ENCODE measurements at regions not wholly inside any gene's neighbourhood (a gene's known extent, or its start where the extent isn't known, plus 50 kb on each side); places are given as distances from the start of the nearest gene placed in this dataset.

DNA sequence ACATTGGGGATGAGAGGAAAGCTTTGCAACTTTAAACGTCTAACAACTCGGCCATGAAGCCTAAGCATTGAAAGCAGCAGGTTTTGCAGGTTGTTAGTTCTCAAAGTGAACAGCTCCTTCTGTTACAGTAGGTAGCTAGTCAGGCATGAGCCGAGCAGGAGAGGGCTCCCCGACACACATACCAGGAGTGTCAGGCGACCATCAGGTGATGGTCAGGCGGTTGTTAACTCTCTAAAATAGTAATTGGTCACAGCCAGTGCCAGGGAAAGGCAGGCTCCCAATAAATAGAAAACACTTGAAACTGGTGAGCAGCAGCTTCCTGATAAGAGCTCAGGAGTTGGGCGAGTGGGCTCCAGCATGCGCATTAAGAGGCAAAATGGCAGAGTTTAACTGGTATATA lies 53.5 kb upstream of the DAPL1 start:
- no peak overlapping the region for H3K27ac Mint-ChIP-seq (ENCODE audit: unreplicated experiment)
- H3K9me3 Mint-ChIP-seq (ENCODE audit: unreplicated experiment) = no peaks in the 10 kb centered on the region
- H3K36me3 ChIP-seq (ENCODE audit: insufficient read depth, low read length) = no peaks in the 10 kb centered on the region
- H3K79me2 ChIP-seq (ENCODE audit: insufficient read depth, low read length) = no peaks in the 10 kb centered on the region
- peaks cover 26% of the 10 kb centered on the region for H3K27me3 Mint-ChIP-seq (ENCODE audit: low read depth, unreplicated experiment)
- FAIRE-seq = no peak
- H3K4me3 ChIP-seq (ENCODE audit: insufficient read depth, low read depth, low read length) = no peak overlapping the region
- H3K4me1 ChIP-seq (ENCODE audit: insufficient read depth, low read length) = peaks cover 7% of the 10 kb centered on the region
- no peaks in the 10 kb centered on the region for H3K36me3 Mint-ChIP-seq (ENCODE audit: low read depth, unreplicated experiment)
- DNase-seq (ENCODE audit: low read depth) = no peak
- TF ChIP-seq, protein P1, sequence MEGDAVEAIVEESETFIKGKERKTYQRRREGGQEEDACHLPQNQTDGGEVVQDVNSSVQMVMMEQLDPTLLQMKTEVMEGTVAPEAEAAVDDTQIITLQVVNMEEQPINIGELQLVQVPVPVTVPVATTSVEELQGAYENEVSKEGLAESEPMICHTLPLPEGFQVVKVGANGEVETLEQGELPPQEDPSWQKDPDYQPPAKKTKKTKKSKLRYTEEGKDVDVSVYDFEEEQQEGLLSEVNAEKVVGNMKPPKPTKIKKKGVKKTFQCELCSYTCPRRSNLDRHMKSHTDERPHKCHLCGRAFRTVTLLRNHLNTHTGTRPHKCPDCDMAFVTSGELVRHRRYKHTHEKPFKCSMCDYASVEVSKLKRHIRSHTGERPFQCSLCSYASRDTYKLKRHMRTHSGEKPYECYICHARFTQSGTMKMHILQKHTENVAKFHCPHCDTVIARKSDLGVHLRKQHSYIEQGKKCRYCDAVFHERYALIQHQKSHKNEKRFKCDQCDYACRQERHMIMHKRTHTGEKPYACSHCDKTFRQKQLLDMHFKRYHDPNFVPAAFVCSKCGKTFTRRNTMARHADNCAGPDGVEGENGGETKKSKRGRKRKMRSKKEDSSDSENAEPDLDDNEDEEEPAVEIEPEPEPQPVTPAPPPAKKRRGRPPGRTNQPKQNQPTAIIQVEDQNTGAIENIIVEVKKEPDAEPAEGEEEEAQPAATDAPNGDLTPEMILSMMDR (IDR thresholded peaks at IDR 0.05; ENCODE audit: insufficient read depth, low read depth, low read length) = no peak
- no peak for TF ChIP-seq EZH2 (IDR thresholded peaks at IDR 0.05; ENCODE audit: insufficient read depth, low read length)
- H3K9me3 ChIP-seq (ENCODE audit: insufficient read depth, low read depth, low read length) = no peaks in the 10 kb centered on the region
- no peak overlapping the region for H2AFZ ChIP-seq (ENCODE audit: low read depth, low read length)
- no peaks in the 10 kb centered on the region for H3K27me3 ChIP-seq (ENCODE audit: insufficient read depth, low read length)
- no peak overlapping the region for H3K9ac ChIP-seq (ENCODE audit: low read length)
- H4K20me1 ChIP-seq (ENCODE audit: insufficient read depth, low read length) = no peaks in the 10 kb centered on the region
- H3K4me1 Mint-ChIP-seq (ENCODE audit: low read depth, unreplicated experiment) = peaks cover 13% of the 10 kb centered on the region
- H3K27ac ChIP-seq (ENCODE audit: low read depth, low read length) = no peak overlapping the region
- no peak overlapping the region for H3K4me2 ChIP-seq (ENCODE audit: low read length)
- H3K4me3 Mint-ChIP-seq (ENCODE audit: unreplicated experiment) = no peak overlapping the region

DNA sequence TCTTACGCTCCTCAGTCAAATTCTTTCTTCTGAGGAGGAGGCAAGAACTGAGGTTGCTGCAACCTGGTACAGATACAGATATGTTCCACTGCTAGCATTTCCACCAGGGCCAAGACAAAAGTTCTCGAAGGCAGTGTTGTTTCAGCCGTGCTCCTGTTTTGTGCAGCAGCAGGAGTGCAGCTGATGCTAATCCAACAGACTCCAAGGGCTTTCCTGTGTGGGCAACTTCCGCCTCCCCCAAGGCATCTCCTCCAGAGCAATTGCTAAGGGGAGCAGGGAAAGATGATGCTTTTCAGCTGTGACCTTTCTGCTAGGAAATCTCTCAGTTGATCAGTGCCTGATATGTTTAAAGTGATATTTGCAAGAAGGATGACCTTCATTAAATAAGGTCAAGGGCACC lies 52.6 kb upstream of the DAPL1 start:
- no peak overlapping the region for H3K9ac ChIP-seq (ENCODE audit: low read length)
- H3K9me3 ChIP-seq (ENCODE audit: insufficient read depth, low read depth, low read length) = no peaks in the 10 kb centered on the region
- no peak overlapping the region for H3K4me3 Mint-ChIP-seq (ENCODE audit: unreplicated experiment)
- H3K9me3 Mint-ChIP-seq (ENCODE audit: unreplicated experiment) = no peaks in the 10 kb centered on the region
- H3K27ac Mint-ChIP-seq (ENCODE audit: unreplicated experiment) = no peak overlapping the region
- peaks cover 29% of the 10 kb centered on the region for H3K27me3 Mint-ChIP-seq (ENCODE audit: low read depth, unreplicated experiment)
- H3K27me3 ChIP-seq (ENCODE audit: insufficient read depth, low read length) = peaks cover 1% of the 10 kb centered on the region
- H3K4me3 ChIP-seq (ENCODE audit: insufficient read depth, low read depth, low read length) = no peak overlapping the region
- no peak overlapping the region for H3K4me2 ChIP-seq (ENCODE audit: low read length)
- TF ChIP-seq, protein P1 (IDR thresholded peaks at IDR 0.05; ENCODE audit: insufficient read depth, low read depth, low read length) = no peak
- TF ChIP-seq EZH2 (IDR thresholded peaks at IDR 0.05; ENCODE audit: insufficient read depth, low read length) = no peak
- H3K27ac ChIP-seq (ENCODE audit: low read depth, low read length) = no peak overlapping the region
- no peaks in the 10 kb centered on the region for H3K36me3 Mint-ChIP-seq (ENCODE audit: low read depth, unreplicated experiment)
- H3K36me3 ChIP-seq (ENCODE audit: insufficient read depth, low read length) = no peaks in the 10 kb centered on the region
- DNase-seq (ENCODE audit: low read depth) (no peak), FAIRE-seq (no peak)
- H3K79me2 ChIP-seq (ENCODE audit: insufficient read depth, low read length) = no peaks in the 10 kb centered on the region
- H4K20me1 ChIP-seq (ENCODE audit: insufficient read depth, low read length) = no peaks in the 10 kb centered on the region
- peaks cover 7% of the 10 kb centered on the region for H3K4me1 ChIP-seq (ENCODE audit: insufficient read depth, low read length)
- no peak overlapping the region for H2AFZ ChIP-seq (ENCODE audit: low read depth, low read length)
- H3K4me1 Mint-ChIP-seq (ENCODE audit: low read depth, unreplicated experiment) = peaks cover 14% of the 10 kb centered on the region

DNA sequence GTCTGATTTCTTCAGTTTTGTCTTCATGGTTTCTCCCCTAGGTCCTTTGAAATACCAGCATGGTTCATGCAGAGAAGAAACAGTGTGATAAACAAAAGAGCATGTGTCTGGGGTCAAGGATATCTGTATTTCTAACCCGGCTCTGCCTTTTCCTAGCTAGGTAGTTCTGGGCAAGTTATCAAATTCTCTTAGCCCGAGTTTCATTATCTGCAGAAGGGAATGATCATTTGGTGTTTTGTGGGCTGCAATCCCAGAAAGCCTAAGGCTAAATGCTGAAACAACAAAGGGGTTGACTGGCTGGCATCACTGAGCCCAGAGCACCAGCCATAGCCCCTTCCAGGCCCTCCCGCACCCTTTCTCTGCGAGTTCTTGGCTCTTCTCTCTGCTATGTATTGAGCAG lies 51.7 kb upstream of the DAPL1 start:
- H2AFZ ChIP-seq (ENCODE audit: low read depth, low read length) = no peak overlapping the region
- H3K27ac Mint-ChIP-seq (ENCODE audit: unreplicated experiment) = no peak overlapping the region
- no peaks in the 10 kb centered on the region for H4K20me1 ChIP-seq (ENCODE audit: insufficient read depth, low read length)
- H3K79me2 ChIP-seq (ENCODE audit: insufficient read depth, low read length) = no peaks in the 10 kb centered on the region
- peaks cover 14% of the 10 kb centered on the region for H3K4me1 Mint-ChIP-seq (ENCODE audit: low read depth, unreplicated experiment)
- no peaks in the 10 kb centered on the region for H3K9me3 Mint-ChIP-seq (ENCODE audit: unreplicated experiment)
- TF ChIP-seq, protein P1 (IDR thresholded peaks at IDR 0.05; ENCODE audit: insufficient read depth, low read depth, low read length) = no peak
- no peak for TF ChIP-seq EZH2 (IDR thresholded peaks at IDR 0.05; ENCODE audit: insufficient read depth, low read length)
- no peak overlapping the region for H3K4me2 ChIP-seq (ENCODE audit: low read length)
- no peak for DNase-seq (ENCODE audit: low read depth)
- H3K4me3 Mint-ChIP-seq (ENCODE audit: unreplicated experiment) = no peak overlapping the region
- peaks cover 7% of the 10 kb centered on the region for H3K4me1 ChIP-seq (ENCODE audit: insufficient read depth, low read length)
- H3K9ac ChIP-seq (ENCODE audit: low read length) = no peak overlapping the region
- H3K36me3 ChIP-seq (ENCODE audit: insufficient read depth, low read length) = no peaks in the 10 kb centered on the region
- no peak overlapping the region for H3K4me3 ChIP-seq (ENCODE audit: insufficient read depth, low read depth, low read length)
- peaks cover 6% of the 10 kb centered on the region for H3K27me3 ChIP-seq (ENCODE audit: insufficient read depth, low read length)
- no peak overlapping the region for H3K27ac ChIP-seq (ENCODE audit: low read depth, low read length)
- no peak for FAIRE-seq
- H3K27me3 Mint-ChIP-seq (ENCODE audit: low read depth, unreplicated experiment) = peaks cover 31% of the 10 kb centered on the region
- H3K36me3 Mint-ChIP-seq (ENCODE audit: low read depth, unreplicated experiment) = no peaks in the 10 kb centered on the region
- H3K9me3 ChIP-seq (ENCODE audit: insufficient read depth, low read depth, low read length) = no peaks in the 10 kb centered on the region
